Smooth muscle cell (in vitro differentiated cells): ENCODE measurements at regions not wholly inside any gene's neighbourhood (a gene's known extent, or its start where the extent isn't known, plus 50 kb on each side); places are given as distances from the start of the nearest gene placed in this dataset.
"Not testable (repeated sequence)": the region's sequence is repeated elsewhere in the genome, so short reads cannot be mapped to it uniquely, and the experiment has no call there.

ENCODE experiments used
- DNase-seq: peaks from one replicate; lab custom pipeline; 2025; ENCODE audit not compliant: unreplicated experiment; lab: John Stamatoyannopoulos, UW
- H2AFZ ChIP-seq: fragments of 200-600 bp; sonication (generic); 2 replicates; pipeline ENCODE4 v1.6.0; 2016; ENCODE audit warnings: antibody characterized with exemption, low read depth, mild to moderate bottlenecking
- H3F3A ChIP-seq: fragments of 200-600 bp; sonication (generic); 2 replicates; pipeline ENCODE4 v1.6.0; 2017; ENCODE audit warnings: antibody characterized with exemption, low read depth
- H3K27ac ChIP-seq: fragments of 200-600 bp; sonication (generic); 2 replicates; pipeline ENCODE4 v1.5.1; 2016; ENCODE audit warnings: low read depth, mild to moderate bottlenecking
- H3K27me3 ChIP-seq: fragments of 200-600 bp; sonication (generic); 2 replicates; pipeline ENCODE4 v1.6.1; 2016; ENCODE audit warnings: low read depth, mild to moderate bottlenecking
- H3K36me3 ChIP-seq: fragments of 200-600 bp; sonication (generic); 2 replicates; pipeline ENCODE4 v1.5.1; 2016; ENCODE audit warnings: low read depth
- H3K4me1 ChIP-seq: fragments of 200-600 bp; sonication (generic); 2 replicates; pipeline ENCODE4 v1.5.1; 2016; ENCODE audit warnings: low read depth
- H3K4me2 ChIP-seq: fragments of 200-600 bp; sonication (generic); 2 replicates; pipeline ENCODE4 v1.6.0; 2016; ENCODE audit warnings: mild to moderate bottlenecking
- H3K4me3 ChIP-seq: fragments of 200-600 bp; sonication (generic); 2 replicates; pipeline ENCODE4 v1.5.1; 2016; ENCODE audit warnings: mild to moderate bottlenecking
- H3K79me2 ChIP-seq: fragments of 200-600 bp; sonication (generic); 2 replicates; pipeline ENCODE4 v1.6.0; 2016; ENCODE audit warnings: low read depth, mild to moderate bottlenecking
- H3K9ac ChIP-seq: fragments of 200-600 bp; sonication (generic); 2 replicates; pipeline ENCODE4 v1.6.0; 2016; ENCODE audit warnings: low read depth
- H3K9me3 ChIP-seq: fragments of 200-600 bp; sonication (generic); replicated peaks from 2 replicates; pipeline ENCODE4 v1.5.1; 2016; ENCODE audit warnings: low read depth
- H4K20me1 ChIP-seq: fragments of 200-600 bp; sonication (generic); 2 replicates; pipeline ENCODE4 v1.6.0; 2016; ENCODE audit warnings: low read depth
- WGBS: methylation state at CpG from one replicate; pipeline ENCODE4 v1.1.7; 2016; ENCODE audit warnings: low lambda C conversion rate; 5-methylcytosine and 5-hydroxymethylcytosine counted together
- TF ChIP-seq, protein P1 (sequence below): fragments of 200-600 bp; sonication (generic); IDR thresholded peaks from 2 replicates; pipeline ENCODE4 v1.5.1; 2017; ENCODE audit warnings: borderline replicate concordance, mild to moderate bottlenecking, antibody characterized with exemption; ENCODE audit not compliant: insufficient read depth, poor library complexity, severe bottlenecking

DNA sequence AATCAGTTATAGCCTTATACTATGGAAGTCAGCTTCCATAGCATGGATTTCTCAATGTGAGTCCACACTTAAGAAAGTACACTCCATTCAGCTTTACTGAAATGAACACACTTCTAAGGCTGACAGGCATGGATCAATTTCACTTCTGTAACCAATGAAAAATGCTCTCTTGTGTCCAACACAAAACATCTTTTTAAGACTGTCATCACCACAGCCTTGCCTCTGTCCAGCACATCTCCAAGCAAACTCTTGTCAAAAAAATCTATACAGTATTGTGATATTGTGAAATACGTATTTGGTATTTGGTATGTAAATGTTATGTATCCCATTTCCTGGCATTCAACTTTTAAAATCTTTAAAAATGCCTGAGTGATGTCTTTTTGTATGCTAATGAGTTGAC, 208.7 kb downstream of the RAP2B start:
- no peak for DNase-seq
- Histone ChIP-seq H4K20me1 (no peaks in the 10 kb centered on the region), H3K4me1 (no peaks in the 10 kb centered on the region), H2AFZ (no peak overlapping the region), H3K36me3 (no peaks in the 10 kb centered on the region), H3F3A (no peaks in the 10 kb centered on the region), H3K27me3 (no peaks in the 10 kb centered on the region), H3K79me2 (no peaks in the 10 kb centered on the region), H3K4me3 (no peak overlapping the region), H3K27ac (no peak overlapping the region), H3K9me3 (no peaks in the 10 kb centered on the region), H3K4me2 (no peak overlapping the region), H3K9ac (no peak overlapping the region)
- WGBS: 78% methylated on average over 1 of the region's 1 CpG
- TF ChIP-seq, protein P1, sequence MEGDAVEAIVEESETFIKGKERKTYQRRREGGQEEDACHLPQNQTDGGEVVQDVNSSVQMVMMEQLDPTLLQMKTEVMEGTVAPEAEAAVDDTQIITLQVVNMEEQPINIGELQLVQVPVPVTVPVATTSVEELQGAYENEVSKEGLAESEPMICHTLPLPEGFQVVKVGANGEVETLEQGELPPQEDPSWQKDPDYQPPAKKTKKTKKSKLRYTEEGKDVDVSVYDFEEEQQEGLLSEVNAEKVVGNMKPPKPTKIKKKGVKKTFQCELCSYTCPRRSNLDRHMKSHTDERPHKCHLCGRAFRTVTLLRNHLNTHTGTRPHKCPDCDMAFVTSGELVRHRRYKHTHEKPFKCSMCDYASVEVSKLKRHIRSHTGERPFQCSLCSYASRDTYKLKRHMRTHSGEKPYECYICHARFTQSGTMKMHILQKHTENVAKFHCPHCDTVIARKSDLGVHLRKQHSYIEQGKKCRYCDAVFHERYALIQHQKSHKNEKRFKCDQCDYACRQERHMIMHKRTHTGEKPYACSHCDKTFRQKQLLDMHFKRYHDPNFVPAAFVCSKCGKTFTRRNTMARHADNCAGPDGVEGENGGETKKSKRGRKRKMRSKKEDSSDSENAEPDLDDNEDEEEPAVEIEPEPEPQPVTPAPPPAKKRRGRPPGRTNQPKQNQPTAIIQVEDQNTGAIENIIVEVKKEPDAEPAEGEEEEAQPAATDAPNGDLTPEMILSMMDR: no peak

DNA sequence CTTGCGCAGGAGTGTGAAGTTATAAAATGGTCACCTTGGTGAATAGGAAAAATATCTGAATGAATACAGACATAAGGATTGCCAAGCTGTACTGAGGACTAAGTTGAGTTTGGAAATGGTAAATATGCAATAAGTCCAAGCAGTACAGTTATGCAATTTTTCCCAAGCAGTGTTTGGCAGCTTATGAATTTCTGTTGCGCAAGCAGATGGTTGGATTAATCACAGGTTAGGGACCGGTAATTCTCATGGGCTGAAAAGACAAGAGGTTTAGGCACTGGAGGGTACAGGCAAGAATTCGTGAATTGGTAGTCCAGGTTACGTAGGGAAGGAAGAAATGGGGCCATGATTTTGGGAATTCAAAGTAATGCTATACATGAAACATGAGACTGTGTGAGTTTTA, 210.3 kb downstream of the RAP2B start:
- Histone ChIP-seq H3K27me3 (no peaks in the 10 kb centered on the region), H4K20me1 (no peaks in the 10 kb centered on the region), H3K4me3 (no peak overlapping the region), H3K79me2 (no peaks in the 10 kb centered on the region), H3K9me3 (no peaks in the 10 kb centered on the region), H3K27ac (no peak overlapping the region), H3K36me3 (no peaks in the 10 kb centered on the region), H2AFZ (no peak overlapping the region), H3K4me1 (no peaks in the 10 kb centered on the region), H3K4me2 (no peak overlapping the region), H3F3A (no peaks in the 10 kb centered on the region), H3K9ac (no peak overlapping the region)
- TF ChIP-seq, protein P1: no peak
- 95% methylated on average over 5 of the region's 5 CpGs for WGBS
- DNase-seq: no peak

DNA sequence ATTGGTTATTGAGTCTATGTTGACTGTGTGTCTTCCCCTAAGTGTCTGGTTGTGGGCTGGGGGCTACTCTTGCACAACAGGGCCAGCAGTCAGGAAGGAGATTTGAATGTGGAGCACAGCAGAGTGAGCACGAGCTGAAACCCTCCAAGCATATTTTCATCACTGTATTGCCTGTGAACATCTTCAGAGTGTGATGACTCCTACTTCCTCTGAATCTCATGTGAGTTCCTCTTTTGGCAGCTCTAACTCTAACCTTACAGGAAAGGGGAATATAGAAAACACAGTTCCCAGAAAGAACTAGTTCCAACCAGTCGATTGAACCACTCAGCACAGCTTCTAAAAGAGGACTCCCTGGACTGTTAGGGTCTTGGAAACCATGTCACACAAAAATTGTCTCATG, 211.6 kb downstream of the RAP2B start:
- H3K4me1 ChIP-seq: no peaks in the 10 kb centered on the region

DNA sequence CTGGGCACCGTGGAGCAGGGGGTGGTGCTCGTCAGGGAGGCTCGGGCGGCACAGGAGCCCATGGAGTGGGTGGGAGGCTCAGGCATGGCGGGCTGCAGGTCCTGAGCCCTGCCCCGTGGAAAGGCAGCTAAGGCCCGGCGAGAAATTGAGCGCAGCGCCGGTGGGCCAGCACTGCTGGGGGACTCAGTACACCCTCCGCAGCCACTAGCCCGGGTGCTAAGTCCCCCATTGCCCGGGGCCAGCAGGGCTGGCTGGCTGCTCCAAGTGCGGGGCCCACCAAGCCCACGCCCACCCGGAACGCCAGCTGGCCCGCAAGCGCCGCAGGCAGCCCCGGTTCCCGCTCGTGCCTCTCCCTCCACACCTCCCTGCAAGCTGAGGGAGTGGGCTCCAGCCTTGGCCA, 216.3 kb downstream of the RAP2B start:
- H3F3A ChIP-seq, H3K27ac ChIP-seq, H3K79me2 ChIP-seq, H3K27me3 ChIP-seq, H3K9ac ChIP-seq, H3K36me3 ChIP-seq, H3K4me2 ChIP-seq, DNase-seq, H2AFZ ChIP-seq, H3K4me1 ChIP-seq, H4K20me1 ChIP-seq, H3K9me3 ChIP-seq, H3K4me3 ChIP-seq: not testable (repeated sequence)
- WGBS: 94% methylated on average over 18 of the region's 24 CpGs

More for the DNA sequence above, 211.6 kb downstream of the RAP2B start:
- Histone ChIP-seq H3K4me2 (no peak overlapping the region), H2AFZ (no peak overlapping the region), H3K9me3 (no peaks in the 10 kb centered on the region), H4K20me1 (no peaks in the 10 kb centered on the region), H3K36me3 (no peaks in the 10 kb centered on the region), H3K9ac (no peak overlapping the region), H3K27me3 (no peaks in the 10 kb centered on the region), H3K27ac (no peak overlapping the region), H3K79me2 (no peaks in the 10 kb centered on the region), H3F3A (no peaks in the 10 kb centered on the region), H3K4me3 (no peak overlapping the region)
- DNase-seq: no peak
- TF ChIP-seq, protein P1: no peak
- WGBS: 93% methylated on average over 2 of the region's 2 CpGs
